T follicular helper cell (primary cell): ENCODE measurements at regions not wholly inside any gene's neighbourhood (a gene's known extent, or its start where the extent isn't known, plus 50 kb on each side); places are given as distances from the start of the nearest gene placed in this dataset.
A peak's percentile ranks its signal among the peaks of the same experiment; 100 is the strongest.

Experiments
- DNase-seq: peaks from one replicate; pipeline ENCODE4 v3.0.0-alpha.2; 2020; ENCODE audit warnings: low read depth

DNA sequence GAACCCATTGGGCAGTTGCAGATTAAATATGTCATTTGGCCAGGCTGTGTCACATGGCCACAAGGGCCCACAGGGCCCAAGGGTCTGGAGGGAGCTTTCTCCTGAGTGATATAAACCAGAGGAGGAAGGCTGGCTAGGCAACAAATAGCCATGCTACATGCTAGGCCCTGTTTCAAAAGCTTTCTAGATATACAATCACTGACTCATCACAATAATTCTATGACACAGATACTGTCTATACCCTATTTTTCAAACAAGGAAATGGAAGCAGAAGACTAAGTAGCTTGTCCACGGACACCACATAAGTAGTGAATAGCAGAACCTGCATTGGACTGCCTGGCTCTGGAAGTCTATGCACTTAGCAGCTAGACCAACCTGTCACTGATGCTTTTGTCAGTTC lies 625.4 kb downstream of the NTRK3 start:
- DNase-seq = no peak

DNA sequence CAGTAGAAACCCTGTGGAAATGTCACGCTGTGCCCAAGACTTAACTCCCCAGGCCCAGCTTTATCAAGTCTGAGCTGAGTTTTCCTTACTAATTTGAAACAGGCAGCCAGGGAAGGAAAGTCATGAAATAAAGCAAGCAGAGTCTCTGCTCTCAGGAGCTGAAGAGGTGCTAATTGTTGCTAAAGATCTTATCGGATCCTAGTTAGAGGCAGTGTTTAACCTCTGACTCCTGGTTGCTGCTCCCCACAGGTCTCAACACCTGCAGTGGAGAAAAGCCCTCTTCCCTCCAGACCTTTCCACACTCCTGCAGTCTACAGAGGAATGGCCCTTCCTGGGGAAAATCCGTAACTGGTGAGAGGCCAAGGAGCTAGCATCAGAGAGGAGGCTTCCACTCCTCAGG lies 628.2 kb downstream of the NTRK3 start:
- DNase-seq = no peak

DNA sequence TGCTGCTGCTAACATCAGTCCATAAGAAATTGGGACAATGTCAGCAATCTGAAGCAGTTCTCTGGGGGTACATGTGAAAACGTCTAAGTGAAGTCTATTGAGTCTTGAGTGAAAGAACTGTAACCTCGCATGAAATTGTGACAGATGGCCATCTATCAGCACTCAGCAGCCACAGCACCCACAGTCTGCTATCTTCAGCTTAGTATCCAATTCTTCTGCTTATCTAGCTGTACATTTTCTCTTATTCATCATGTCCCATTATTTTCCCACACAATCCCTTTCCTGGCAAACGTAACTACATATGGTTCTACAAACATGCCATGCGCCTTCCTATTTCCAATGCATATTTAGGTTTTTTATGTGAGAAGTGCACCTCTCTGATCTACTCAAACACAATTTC lies 629.7 kb downstream of the NTRK3 start:
- no peak for DNase-seq

GRCh38 chr15:87623832-87624231 lies 632.7 kb downstream of the NTRK3 start:
- DNase-seq = no peak

DNA sequence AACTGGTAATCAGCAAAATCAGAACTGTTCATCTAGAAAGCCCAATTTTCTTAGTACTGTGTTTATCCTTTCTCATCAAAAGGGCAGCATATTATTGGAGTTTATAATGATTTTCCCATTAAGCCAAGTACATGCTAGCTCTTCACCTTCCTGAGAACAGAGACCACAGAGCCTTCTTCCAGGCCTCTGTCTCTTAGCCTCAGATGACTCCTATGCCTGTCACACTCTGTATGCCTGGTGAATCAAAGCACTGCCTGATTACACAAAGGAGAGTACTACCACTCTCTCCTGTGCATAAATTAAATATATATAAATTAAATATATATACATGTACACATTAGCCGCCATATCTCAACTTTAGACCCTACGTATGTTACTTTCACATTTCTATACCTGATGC lies 636.1 kb downstream of the NTRK3 start:
- DNase-seq = no peak

DNA sequence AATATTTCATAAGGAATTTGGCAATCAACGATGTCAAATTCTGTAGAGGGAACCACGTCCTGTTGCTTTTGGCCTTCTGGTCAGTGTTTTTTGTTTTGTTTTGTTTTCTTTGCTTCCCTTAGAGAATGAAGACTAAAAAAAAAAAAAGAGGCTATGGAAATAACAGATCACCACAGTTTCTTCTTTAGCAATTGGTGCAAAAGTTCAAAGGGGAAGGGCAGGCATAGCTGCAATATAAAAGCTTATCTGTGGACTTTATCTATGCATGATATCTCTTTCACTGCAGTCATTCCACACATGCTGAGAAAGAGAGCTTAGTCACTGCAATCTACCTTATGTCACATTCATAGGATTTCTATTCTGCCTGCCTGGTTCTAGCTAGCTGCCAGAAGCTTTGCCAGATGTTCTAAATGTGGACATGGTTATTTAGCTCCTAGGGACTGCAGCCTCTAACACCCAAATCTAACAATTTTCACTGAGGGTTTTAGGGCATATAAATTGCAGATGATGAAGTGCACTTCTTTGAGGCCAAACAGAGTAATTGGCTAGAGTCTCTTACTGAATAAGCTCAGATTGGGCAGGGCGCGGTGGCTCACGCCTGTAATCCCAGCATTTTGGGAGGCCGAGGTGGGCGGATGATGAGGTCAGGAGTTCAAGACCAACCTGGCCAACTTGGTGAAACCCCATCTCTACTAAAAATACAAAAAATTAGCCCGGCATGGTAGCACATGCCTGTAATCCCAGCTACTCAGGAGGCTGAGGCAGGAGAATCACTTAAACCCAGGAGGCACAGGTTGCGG lies 637.2 kb downstream of the NTRK3 start:
- DNase-seq = no peak

- DNase-seq = no peak
Measured at GRCh38 chr15:87618203-87618725, 638.3 kb downstream of the NTRK3 start.

DNA sequence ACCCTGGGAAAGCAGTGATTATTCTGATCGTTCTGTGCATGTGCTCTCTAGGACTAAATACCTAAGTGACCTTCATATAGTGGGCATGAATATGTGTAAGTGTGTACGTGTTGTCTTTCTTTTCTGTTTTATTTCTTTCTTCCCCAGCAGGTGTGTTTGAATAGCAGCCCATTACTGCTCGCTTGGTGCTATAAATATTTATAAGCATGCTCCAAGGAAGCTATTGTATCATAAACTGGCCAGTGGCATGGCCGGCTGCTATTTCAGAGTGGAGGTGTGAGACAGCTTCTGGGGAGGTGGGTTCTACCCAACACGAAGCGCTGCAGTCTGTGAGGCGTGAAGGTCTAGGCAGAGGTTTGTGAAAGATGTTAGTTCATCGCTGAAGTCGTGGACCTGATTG lies 641.8 kb downstream of the NTRK3 start:
- no peak for DNase-seq

DNA sequence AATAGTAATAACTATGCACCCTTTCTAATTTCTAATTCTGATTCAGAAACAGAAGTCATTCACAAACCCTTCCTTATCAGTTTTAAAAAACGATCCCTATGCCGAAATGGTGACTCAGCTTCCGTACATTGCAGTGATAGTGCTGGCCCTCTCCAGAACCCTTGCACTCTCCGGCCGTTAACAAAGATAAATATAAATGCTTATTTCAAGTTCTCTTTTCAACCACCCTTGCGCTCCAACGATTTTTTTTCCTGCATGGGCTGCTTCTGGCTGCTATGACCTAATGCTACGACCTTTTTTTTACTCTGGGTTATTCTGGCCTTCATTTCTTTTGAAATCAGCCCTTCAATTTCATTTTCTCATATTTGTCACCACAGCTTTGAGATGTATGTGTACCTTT lies 646.2 kb downstream of the NTRK3 start:
- no peak for DNase-seq

DNA sequence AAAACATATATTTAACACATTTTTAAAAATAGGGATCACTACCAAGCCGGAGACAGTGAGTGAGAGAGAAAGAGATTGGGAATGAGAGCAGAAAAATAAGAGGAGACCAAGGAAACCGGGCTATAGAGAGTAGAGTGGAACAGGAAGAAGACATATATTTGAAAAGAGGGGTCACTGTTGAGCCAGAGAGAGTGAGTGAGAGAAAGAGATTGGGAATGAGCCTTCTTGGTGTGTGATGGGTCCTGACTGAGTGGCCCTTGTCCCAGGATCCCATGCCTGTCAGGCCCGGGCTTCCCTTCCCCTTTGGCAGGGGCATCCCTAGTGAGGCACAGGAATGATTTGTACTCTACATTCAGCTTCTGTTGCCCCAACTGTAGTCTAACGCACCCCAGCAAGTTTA lies 646.6 kb downstream of the NTRK3 start:
- DNase-seq = no peak

- no peak for DNase-seq
Measured at GRCh38 chr15:87609474-87609873, 647.1 kb downstream of the NTRK3 start.

- DNase-seq = no peak
Measured at GRCh38 chr15:87608238-87609028, 648.1 kb downstream of the NTRK3 start.

GRCh38 chr15:87606971-87607370 lies 649.6 kb downstream of the NTRK3 start:
- no peak for DNase-seq

GRCh38 chr15:87604857-87605446 lies 651.6 kb downstream of the NTRK3 start:
- DNase-seq = no peak

GRCh38 chr15:87602371-87602770 lies 654.2 kb downstream of the NTRK3 start:
- DNase-seq = no peak

DNA sequence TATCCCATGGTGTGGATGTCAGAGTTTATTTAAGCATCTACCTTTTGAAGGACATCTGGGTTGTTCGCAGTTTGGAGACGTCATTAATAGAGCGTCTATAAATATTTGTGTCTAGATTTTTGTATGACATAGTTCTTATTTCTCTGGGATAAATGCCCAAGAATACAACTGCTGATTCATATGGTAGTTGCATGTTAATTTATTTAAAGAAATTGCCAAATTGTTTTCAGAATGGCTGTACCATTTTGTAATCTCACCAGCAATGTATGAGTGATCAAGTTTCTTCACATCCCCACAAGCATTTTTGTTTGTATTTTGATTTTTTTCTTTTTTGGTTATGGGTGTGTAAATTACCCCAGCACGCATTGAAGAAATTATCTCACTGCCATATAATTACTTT lies 656.9 kb downstream of the NTRK3 start:
- DNase-seq = no peak

DNA sequence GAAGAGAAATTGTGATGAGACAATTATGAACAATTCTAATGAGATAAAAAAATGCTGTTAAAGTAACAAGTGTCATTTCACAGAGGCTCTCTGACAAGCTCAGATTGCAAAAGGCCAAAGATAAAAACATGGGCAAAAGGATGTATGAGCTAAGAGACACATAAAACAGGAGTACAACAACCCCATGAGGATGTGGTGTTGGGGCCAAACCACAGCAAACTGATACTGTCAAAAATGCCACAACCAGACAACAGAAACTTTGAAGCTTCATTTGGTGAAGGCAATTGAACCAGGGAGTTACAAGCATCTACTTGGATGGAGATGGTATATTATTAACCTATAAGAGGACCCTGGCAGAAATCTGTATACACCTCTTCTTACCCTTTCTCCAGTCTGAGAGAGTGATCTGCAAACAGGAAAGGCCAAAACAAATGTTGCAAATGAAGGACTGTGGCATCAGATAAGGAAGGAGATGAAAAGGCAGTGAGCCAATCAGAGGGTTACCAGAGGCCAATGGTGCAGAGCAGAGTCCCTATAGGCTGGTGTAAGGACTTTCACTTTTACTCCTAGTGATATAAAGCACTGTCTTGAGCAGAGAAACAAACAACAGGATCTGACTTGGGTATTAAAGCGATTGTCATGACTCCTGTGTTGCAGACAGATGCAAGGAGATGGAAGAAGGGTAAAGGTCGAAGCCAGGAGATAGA lies 659.0 kb downstream of the NTRK3 start:
- DNase-seq = peak; percentile 10

DNA sequence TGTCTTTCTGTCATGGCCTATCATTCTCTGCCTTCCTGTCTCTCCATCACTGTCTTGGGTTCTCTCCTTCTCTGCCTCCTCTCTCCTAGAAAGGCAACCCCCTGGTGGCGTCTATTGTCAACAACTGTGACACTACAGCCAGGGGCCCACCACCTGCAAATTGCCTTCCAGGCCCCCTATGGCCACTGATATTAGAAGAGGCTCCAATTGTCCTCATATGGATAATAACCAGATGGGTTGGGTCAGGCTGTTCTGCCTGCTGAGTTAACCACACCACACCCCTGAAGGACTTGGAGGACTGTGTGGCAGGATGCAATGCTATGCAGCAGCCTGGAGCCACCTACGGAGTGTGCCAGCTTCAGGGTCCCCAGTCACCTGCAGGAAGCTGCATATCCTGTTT lies 665.0 kb downstream of the NTRK3 start:
- DNase-seq = no peak

DNA sequence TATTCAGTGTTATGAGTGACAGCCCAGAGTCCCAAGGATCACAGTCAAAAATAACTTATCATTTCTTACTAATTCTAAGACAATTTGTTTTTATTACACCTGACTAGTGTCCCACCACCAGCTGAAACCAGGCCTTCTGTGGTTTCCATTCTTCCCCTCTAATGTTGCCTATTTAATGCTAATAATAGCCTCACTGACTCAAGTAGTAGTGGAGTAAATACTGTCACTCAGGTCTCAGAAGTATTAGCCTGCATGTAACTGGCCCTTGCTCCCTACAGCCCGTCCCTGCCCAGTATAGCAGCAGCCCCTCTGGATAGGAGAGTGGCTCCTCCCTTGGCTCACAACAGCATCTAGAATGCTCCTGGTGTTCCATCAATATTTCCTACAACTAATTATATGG lies 665.5 kb downstream of the NTRK3 start:
- DNase-seq = no peak

- no peak for DNase-seq
Measured at GRCh38 chr15:87589134-87589533, 667.4 kb downstream of the NTRK3 start.

GRCh38 chr15:87582169-87582568 lies 674.4 kb downstream of the NTRK3 start:
- DNase-seq = no peak

DNA sequence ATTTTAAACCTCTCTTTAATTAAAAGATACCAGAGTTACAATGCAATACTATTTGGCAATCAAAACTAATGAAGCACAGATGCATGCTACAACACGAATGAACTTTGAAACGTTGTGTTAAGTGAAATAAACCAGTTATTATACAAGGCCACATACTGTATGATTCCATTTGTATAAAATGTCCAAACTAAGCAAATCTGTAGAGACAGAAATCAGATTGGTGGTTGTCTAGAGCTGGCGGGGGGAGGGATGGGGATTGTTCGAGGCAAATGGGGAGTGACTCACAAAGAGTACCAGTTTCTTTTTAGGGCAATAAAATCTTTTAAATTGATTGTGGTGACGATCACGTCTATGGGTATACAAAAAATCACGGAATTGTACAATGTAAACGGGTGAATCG lies 677.0 kb downstream of the NTRK3 start:
- DNase-seq = no peak
